ENCODE measurements at regions not wholly inside any gene's neighbourhood (a gene's known extent, or its start where the extent isn't known, plus 50 kb on each side); places are given as distances from the start of the nearest gene placed in this dataset.
"Not testable (repeated sequence)": the region's sequence is repeated elsewhere in the genome, so short reads cannot be mapped to it uniquely, and the experiment has no call there.

DNA sequence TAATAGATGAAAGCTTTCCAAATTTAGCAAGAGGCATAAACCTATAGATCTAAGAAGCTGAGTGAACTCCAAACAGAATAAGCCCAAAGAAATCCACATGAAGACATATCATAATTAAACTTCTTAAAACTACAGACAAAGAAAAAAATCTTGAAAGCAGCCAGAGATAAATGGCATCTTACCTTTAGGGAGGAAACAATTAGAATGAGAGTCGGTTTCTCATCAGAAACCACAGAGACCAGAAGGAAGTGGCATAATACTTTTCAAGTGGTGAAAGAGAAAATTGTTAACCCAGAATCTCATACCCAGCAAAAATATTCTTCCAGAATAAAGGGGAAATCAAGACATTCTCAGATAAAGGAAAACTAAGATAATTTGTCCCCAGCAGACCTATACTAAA lies 98.9 kb upstream of the NANOS1 start:
- no peak for DNase-seq
- WGBS, 2 donors, result 77% methylated on average over 1 of the region's 1 CpG
- TF ChIP-seq, protein P1, sequence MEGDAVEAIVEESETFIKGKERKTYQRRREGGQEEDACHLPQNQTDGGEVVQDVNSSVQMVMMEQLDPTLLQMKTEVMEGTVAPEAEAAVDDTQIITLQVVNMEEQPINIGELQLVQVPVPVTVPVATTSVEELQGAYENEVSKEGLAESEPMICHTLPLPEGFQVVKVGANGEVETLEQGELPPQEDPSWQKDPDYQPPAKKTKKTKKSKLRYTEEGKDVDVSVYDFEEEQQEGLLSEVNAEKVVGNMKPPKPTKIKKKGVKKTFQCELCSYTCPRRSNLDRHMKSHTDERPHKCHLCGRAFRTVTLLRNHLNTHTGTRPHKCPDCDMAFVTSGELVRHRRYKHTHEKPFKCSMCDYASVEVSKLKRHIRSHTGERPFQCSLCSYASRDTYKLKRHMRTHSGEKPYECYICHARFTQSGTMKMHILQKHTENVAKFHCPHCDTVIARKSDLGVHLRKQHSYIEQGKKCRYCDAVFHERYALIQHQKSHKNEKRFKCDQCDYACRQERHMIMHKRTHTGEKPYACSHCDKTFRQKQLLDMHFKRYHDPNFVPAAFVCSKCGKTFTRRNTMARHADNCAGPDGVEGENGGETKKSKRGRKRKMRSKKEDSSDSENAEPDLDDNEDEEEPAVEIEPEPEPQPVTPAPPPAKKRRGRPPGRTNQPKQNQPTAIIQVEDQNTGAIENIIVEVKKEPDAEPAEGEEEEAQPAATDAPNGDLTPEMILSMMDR (IDR thresholded peaks at IDR 0.05), result no peak
- no peak for TF ChIP-seq POLR2A (IDR thresholded peaks at IDR 0.05)
- Histone ChIP-seq H3K27ac (no peak overlapping the region), H3K9me3 (no peaks in the 10 kb centered on the region), H3K27me3 (no peaks in the 10 kb centered on the region), H3K4me3 (replicated peaks in 1 of 3) (no peak overlapping the region), H3K4me1 (no peaks in the 10 kb centered on the region), H3K36me3 (no peaks in the 10 kb centered on the region)
- intact Hi-C loops (cut with DNase I), result no loop called here

DNA sequence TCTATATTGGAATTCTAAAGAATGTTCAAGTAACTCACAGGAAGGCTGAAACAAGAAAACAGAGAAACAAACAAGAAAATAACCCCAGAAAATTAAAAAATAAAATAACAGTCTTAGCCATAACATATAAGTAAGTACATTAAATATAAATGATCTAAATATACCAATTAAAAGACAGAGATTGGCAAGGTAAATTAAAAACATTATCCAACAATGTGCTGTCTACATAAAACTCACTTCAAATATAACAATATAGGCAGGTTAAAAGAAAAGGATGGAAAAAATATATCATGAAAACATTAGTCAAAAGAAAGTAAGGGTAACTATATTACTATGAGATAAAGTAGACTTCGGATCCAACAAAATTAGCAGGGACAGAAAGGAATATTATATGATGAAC lies 98.1 kb upstream of the NANOS1 start:
- no peak overlapping the region for H3K27ac ChIP-seq
- H3K4me3 ChIP-seq (replicated peaks in 1 of 3), result no peak overlapping the region
- intact Hi-C loops (cut with DNase I), result no loop called here
- no peaks in the 10 kb centered on the region for H3K27me3 ChIP-seq
- no peaks in the 10 kb centered on the region for H3K36me3 ChIP-seq
- 82 to 85% methylated on average over 1 of the region's 1 CpG for WGBS, 2 donors
- no peak for DNase-seq
- H3K4me1 ChIP-seq, result no peaks in the 10 kb centered on the region
- TF ChIP-seq, protein P1 (IDR thresholded peaks at IDR 0.05), result no peak
- no peak for TF ChIP-seq POLR2A (IDR thresholded peaks at IDR 0.05)
- H3K9me3 ChIP-seq, result no peaks in the 10 kb centered on the region

DNA sequence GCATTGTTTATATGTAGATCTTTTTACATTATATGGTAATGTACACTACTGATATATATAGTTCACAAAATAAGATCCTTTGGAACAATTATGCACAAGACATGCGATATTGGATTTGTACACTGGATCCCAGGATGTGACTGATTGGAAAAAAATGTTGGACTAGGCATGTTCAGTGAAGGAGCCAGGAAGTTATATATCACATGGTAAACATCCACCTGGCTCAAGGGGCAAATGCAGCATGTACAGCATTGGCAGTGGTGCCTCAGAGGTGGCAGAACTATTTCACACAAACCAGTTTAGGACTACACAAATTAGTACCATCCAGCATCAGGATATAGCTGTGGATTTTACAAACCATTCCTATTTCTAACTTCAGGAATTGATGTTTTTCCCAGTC lies 97.4 kb upstream of the NANOS1 start:
- H3K4me1 ChIP-seq; H3K27me3 ChIP-seq; H3K36me3 ChIP-seq; H3K4me3 ChIP-seq (replicated peaks in 1 of 3); intact Hi-C loops (cut with DNase I); H3K9me3 ChIP-seq; DNase-seq; H3K27ac ChIP-seq: not testable (repeated sequence)
- WGBS, 2 donors, result 92 to 97% methylated on average over 1 of the region's 1 CpG

DNA sequence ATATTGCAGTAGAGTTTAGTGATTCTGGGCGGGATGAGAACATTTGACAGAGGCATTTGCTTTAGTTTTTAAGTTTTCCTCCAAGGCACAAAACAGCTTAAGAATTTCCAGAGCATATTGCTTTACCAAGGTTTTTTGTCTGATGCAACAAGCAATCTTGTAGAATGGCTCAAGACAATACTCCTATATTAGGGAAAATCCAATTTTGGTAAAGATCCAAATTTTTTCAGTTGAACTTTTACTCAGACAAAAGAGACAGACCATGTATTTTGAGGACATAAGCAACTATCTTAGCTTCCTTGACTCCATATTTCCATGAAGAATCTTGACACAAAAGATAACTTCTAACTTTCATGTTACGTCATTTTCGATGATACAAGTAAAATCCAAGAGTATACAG lies 92.3 kb upstream of the NANOS1 start:
- no peaks in the 10 kb centered on the region for H3K27me3 ChIP-seq
- 95 to 97% methylated on average over 3 of the region's 3 CpGs for WGBS, 2 donors
- H3K27ac ChIP-seq, result no peak overlapping the region
- no peak for TF ChIP-seq POLR2A (IDR thresholded peaks at IDR 0.05)
- TF ChIP-seq, protein P1 (IDR thresholded peaks at IDR 0.05), result no peak
- intact Hi-C loops (cut with DNase I), result no loop called here
- no peaks in the 10 kb centered on the region for H3K4me1 ChIP-seq
- no peak overlapping the region for H3K4me3 ChIP-seq (replicated peaks in 1 of 3)
- DNase-seq, result no peak
- H3K36me3 ChIP-seq, result no peaks in the 10 kb centered on the region
- H3K9me3 ChIP-seq, result no peaks in the 10 kb centered on the region

DNA sequence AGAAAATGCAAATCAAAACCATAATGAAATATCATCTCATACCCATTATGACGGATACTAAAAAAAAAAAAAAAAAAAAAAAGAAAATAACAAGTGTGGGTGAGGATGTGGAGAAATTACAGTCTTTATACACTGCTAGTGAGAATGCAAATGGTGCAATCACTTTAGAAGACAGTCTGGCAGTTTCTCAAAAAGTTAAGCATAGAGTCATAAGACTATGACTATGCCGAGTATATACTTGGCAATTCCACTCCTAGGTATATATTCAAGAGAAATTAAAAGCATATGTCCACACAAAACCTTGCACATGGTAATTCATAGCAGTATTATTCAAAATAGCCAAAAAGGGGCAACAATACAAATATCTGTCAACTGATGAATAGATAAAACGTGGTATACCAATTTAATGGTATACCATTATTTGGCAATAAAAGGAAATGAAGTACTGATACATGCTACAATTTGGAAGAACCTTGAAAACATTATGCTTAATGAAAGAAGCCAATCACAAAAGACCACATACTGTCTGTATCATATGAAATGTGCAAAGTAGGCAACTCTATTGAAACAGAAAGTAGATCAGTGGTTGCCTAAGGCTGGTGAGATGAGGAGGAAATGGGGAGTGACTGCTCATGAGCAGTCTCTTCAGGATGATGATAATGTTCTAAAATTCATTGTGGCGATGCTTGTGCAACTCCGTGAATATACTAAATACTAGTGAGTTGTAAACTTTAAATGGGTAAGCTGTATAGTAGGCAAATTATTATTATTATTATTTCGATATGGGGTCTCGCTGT lies 90.1 kb upstream of the NANOS1 start:
- no peaks in the 10 kb centered on the region for H3K36me3 ChIP-seq
- no peaks in the 10 kb centered on the region for H3K9me3 ChIP-seq
- DNase-seq, result no peak
- TF ChIP-seq, protein P1 (IDR thresholded peaks at IDR 0.05), result no peak
- TF ChIP-seq POLR2A (IDR thresholded peaks at IDR 0.05), result no peak
- 92 to 94% methylated on average over 7 of the region's 7 CpGs for WGBS, 2 donors
- H3K27ac ChIP-seq, result no peak overlapping the region
- no peaks in the 10 kb centered on the region for H3K4me1 ChIP-seq
- intact Hi-C loops (cut with DNase I), result no loop called here
- no peak overlapping the region for H3K4me3 ChIP-seq (replicated peaks in 1 of 3)
- H3K27me3 ChIP-seq, result no peaks in the 10 kb centered on the region

Measured in thyroid gland (tissue), 4 donors.